Adrenal gland (tissue), 5 donors: ENCODE measurements at regions not wholly inside any gene's neighbourhood (a gene's known extent, or its start where the extent isn't known, plus 50 kb on each side); places are given as distances from the start of the nearest gene placed in this dataset.

Experiments
- CTCF ChIP-seq, 6 experiments: fragments of 450-650 bp in 4 of 6; fragments of 200-600 bp in 2 of 6; sonication (generic) in 1 of 6; IDR thresholded peaks; 1 replicate in 5 of 6; 2 replicates in 1 of 6; pipeline versions ENCODE4 v1.5.1 to v1.8.0; 2016 to 2021; ENCODE audit warnings: antibody characterized with exemption in 6 of 6, mild to moderate bottlenecking in 2 of 6, moderate library complexity in 1 of 6
- POLR2A ChIP-seq, 2 donors: fragments of 450-650 bp; IDR thresholded peaks; one replicate each; pipeline ENCODE4 v1.6.1; 2017; ENCODE audit warnings: antibody characterized with exemption in 2 of 2, mild to moderate bottlenecking in 2 of 2, moderate library complexity in 1 of 2
- donor health status: DM: no; HTN: no; CAD: no.

- TF ChIP-seq POLR2A (IDR thresholded peaks at IDR 0.05) (no peak), CTCF (IDR thresholded peaks at IDR 0.05) (no peak)
Measured at GRCh38 chr11:86157797-86158378, 86.7 kb upstream of the EED start.
